ENCODE measurements at regions not wholly inside any gene's neighbourhood (a gene's known extent, or its start where the extent isn't known, plus 50 kb on each side); places are given as distances from the start of the nearest gene placed in this dataset.

DNA sequence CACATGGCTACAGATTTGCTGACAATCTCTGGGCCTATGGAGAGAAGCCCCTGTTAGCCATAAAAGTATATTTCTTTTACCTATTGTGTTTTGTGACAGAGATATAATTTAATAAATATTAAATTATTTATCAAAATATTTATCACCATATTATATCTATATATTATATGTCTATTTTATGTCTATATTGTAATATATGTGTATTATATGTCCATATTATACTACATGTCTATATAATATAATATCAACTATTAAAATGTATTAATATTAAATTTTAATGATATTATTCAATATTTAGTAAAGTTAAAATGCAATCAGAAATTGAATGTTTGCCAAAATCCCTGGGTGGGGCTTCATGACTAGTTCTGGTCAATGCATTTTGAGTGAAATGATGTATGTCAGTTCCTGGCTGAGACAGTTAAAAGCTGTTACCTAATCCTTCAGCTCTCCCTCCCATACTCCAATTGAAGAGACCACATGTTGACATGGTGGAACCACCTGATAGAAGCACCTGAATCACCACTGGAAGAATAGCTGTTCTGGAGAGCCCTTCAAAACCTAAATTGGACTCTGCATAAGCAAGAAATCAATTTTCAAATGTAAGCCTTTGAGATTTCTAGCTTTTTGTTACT is 357.3 kb upstream of the DDHD1 start:
- no peak for TF ChIP-seq EZH2 (IDR thresholded peaks at IDR 0.05; ENCODE audit: low read length, missing control alignments)
- TF ChIP-seq, protein P1, sequence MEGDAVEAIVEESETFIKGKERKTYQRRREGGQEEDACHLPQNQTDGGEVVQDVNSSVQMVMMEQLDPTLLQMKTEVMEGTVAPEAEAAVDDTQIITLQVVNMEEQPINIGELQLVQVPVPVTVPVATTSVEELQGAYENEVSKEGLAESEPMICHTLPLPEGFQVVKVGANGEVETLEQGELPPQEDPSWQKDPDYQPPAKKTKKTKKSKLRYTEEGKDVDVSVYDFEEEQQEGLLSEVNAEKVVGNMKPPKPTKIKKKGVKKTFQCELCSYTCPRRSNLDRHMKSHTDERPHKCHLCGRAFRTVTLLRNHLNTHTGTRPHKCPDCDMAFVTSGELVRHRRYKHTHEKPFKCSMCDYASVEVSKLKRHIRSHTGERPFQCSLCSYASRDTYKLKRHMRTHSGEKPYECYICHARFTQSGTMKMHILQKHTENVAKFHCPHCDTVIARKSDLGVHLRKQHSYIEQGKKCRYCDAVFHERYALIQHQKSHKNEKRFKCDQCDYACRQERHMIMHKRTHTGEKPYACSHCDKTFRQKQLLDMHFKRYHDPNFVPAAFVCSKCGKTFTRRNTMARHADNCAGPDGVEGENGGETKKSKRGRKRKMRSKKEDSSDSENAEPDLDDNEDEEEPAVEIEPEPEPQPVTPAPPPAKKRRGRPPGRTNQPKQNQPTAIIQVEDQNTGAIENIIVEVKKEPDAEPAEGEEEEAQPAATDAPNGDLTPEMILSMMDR (conservative IDR thresholded peaks at IDR 0.05 in 1 of 2, IDR thresholded peaks at IDR 0.05 in 1 of 2; ENCODE audit: low read depth in 1 of 2, low read length in 2 of 2) = no peak

Data from fibroblast of lung (primary cell).